HG03571 (cell line): ENCODE measurements at regions not wholly inside any gene's neighbourhood (a gene's known extent, or its start where the extent isn't known, plus 50 kb on each side); places are given as distances from the start of the nearest gene placed in this dataset.
A peak's percentile ranks its signal among the peaks of the same experiment; 100 is the strongest.
"Not testable (repeated sequence)": the region's sequence is repeated elsewhere in the genome, so short reads cannot be mapped to it uniquely, and the experiment has no call there.

Experiments used
- ATAC-seq: cut with Tn5 transposase; IDR thresholded peaks from one replicate; pipeline ENCODE4 v1.9.1; 2021; ENCODE audit not compliant: unreplicated experiment

GRCh38 chr21:14686466-14687267 is 140.6 kb upstream of the SAMSN1 start:
- ATAC-seq = peak; percentile 62

DNA sequence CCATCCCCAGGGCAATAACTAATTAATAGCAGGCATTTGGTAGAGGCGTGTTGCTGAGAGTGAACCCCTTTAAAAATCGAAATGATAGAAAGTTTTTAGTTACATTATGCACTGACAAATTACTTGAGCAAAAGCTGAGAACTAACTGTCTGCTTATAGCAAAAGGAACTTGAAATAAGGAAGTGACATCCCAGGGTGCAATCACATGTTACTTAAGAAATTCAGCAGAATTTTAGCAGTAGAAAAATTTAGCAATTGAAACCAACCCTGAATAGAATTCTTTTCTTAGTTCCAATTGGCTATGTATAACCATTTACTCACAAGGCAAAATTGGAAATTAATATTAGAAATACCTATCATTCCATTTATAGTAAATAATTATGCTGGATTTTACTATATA is 139.5 kb upstream of the SAMSN1 start:
- ATAC-seq = no peak

DNA sequence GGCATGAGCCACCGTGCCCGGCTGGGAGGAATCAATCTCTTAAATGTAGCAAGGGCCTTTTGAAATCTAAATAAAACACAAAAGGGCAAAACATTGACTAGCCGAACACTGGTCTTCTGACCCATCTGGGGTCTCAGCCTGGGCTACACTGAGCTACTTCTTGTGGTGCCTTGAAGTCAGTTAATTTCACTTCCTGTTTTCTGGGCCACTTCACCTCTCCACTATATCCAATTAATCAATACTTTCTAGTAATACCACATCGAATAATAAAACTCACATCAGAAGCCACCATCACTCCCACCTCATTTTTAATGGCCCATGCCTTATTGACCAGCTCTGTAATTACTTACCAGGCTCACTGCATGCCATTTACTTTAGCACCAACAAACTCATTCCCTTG is 138.0 kb upstream of the SAMSN1 start:
- no peak for ATAC-seq

- no peak for ATAC-seq
Observed at GRCh38 chr21:14683063-14683462, 136.9 kb upstream of the SAMSN1 start.

DNA sequence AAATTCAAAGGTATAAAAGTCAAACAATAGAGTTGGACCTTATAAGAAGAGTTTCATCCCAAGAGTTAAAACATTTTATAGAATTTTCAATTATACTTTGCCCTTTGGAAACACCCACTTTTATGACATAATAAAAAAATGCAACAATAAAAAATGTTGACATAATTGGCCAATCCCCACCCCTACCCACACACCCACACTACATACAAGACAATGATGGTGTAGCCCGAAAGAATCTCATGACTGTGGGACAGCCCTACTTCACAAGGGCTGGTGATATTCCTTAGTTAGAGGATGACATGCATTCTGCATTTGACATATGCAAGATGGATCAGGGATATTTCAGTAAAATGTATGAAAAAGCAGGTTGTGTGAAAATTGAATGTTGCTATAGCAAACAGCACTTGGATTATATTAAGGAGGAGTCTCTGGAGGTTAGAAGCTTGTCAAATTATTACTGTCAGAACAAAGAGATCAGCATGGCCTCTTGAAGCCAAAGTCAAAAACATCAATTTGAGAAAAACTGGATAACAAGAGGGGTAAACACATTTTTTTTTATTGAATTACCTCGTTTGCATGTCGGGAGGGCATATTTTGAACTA is 133.0 kb upstream of the SAMSN1 start:
- no peak for ATAC-seq

- no peak for ATAC-seq
Observed at GRCh38 chr21:14677639-14678179, 131.6 kb upstream of the SAMSN1 start.

- ATAC-seq = no peak
Observed at GRCh38 chr21:14677013-14677412, 130.9 kb upstream of the SAMSN1 start.

GRCh38 chr21:14675774-14676530 is 129.8 kb upstream of the SAMSN1 start:
- ATAC-seq = peak; percentile 73

GRCh38 chr21:14673649-14674048 is 127.5 kb upstream of the SAMSN1 start:
- no peak for ATAC-seq

GRCh38 chr21:14672466-14672865 is 126.4 kb upstream of the SAMSN1 start:
- no peak for ATAC-seq

- ATAC-seq = no peak
Observed at GRCh38 chr21:14670409-14670808, 124.3 kb upstream of the SAMSN1 start.

- not testable (repeated sequence) for ATAC-seq
Observed at GRCh38 chr21:14669092-14669491, 123.0 kb upstream of the SAMSN1 start.

DNA sequence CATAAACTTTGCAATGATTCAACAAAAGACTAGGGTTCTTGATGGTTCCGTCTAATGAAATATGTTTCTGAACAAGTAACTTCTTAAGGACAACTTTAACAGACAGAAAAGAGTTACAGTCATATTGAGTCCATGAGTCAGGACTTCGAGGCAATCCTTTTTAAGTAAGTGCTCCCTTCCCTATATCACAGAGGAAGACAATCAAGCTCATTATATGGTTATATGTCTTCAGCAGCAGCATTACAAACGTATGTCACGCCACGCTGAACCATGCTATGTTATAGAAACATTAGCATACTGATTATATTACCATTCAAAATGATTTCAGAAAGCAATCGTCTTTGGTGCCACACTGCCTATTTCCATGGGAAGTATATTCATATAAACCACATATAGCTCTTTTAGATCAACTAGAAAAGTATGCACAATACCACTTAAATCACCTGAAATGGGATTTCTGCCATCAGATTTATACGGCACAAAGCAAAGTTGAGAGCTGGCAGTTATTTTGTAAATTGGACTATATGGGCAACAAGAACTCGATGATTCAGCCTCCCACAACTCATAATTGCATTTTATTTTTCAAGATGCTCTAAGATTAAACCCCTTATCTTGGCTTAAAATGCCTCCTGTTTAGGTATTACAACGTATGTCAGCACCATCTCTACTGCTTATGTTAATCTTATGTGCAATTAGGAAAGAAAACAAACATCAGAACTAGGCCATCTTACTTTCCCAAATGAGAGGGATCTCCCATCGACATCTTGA is 111.3 kb upstream of the SAMSN1 start:
- no peak for ATAC-seq

- no peak for ATAC-seq
Observed at GRCh38 chr21:14646893-14647292, 100.8 kb upstream of the SAMSN1 start.

GRCh38 chr21:14645702-14646101 is 99.6 kb upstream of the SAMSN1 start:
- no peak for ATAC-seq

DNA sequence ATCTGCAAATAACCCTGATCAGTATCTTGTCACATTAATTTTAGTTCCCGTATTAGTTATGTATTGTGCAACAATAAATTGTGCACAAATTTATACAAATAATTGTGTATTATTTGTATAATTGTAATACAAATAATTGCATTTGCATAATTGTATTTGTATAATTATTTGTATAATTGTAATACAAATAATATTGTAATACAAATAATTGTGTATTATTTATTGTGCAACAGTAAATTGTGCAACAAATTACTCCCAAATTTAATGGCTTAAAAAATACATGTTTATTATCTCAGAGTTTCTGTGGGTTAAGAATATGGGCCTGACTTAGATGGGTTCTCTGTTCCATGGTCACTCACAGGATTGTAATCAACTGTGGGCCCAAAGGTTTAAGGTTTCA is 86.2 kb upstream of the SAMSN1 start:
- ATAC-seq = no peak

- no peak for ATAC-seq
Observed at GRCh38 chr21:14630556-14631069, 84.5 kb upstream of the SAMSN1 start.

GRCh38 chr21:14629461-14629860 is 83.3 kb upstream of the SAMSN1 start:
- no peak for ATAC-seq

GRCh38 chr21:14623079-14623478 is 77.0 kb upstream of the SAMSN1 start:
- ATAC-seq = not testable (repeated sequence)

DNA sequence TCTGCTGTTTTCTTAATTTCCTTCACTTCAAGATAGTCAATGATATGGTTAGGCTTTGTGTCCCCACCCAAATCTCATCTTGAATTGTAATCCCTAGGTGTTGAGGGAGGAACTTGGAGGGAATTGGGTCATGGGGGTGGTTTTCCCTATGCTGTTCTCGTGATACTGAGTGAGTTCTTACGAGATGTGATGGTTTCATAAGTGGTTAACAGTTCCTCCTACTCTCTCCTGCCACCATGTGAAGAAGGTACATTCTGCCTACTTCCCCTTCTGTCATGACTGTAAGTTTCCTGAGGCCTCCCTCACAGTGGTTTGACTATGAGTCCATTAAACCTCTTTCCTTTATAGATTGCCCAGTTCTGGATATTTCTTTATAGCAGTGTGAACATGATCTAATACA is 74.0 kb upstream of the SAMSN1 start:
- ATAC-seq = no peak

- no peak for ATAC-seq
Observed at GRCh38 chr21:14617871-14618270, 71.8 kb upstream of the SAMSN1 start.
